HEK293 (cell line): ENCODE measurements at regions not wholly inside any gene's neighbourhood (a gene's known extent, or its start where the extent isn't known, plus 50 kb on each side); places are given as distances from the start of the nearest gene placed in this dataset.

Experiments
- HOXA7 ChIP-seq: sonication (generic); formaldehyde crosslinking; IDR thresholded peaks from 2 replicates; pipeline ENCODE4 v1.8.1; 2022; ENCODE audit warnings: missing genetic modification reagents, borderline replicate concordance
- TCF7L2 ChIP-seq: IDR thresholded peaks from 2 replicates; pipeline ENCODE4 v1.6.1; 2011; ENCODE audit warnings: low read depth, mild to moderate bottlenecking, inconsistent platforms, low read length, moderate library complexity, borderline replicate concordance
- ZNF140 ChIP-seq: fragments of 450-650 bp; formaldehyde crosslinking; IDR thresholded peaks from 2 replicates; pipeline ENCODE4 v1.5.1; 2016; ENCODE audit warnings: missing biosample characterization, missing genetic modification characterization
- ZNF404 ChIP-seq: fragments of 450-650 bp; formaldehyde crosslinking; IDR thresholded peaks from 2 replicates; pipeline ENCODE4 v1.5.1; 2017; ENCODE audit warnings: missing biosample characterization, missing genetic modification characterization
- TF ChIP-seq, protein P1 (sequence below): fragments of 450-650 bp; formaldehyde crosslinking; IDR thresholded peaks from 2 replicates; pipeline ENCODE4 v1.5.1; 2017; ENCODE audit warnings: missing biosample characterization, missing genetic modification characterization
- TF ChIP-seq, protein P2 (sequence below): fragments of 450-650 bp; formaldehyde crosslinking; IDR thresholded peaks from 2 replicates; pipeline ENCODE4 v1.5.1; 2016; ENCODE audit warnings: missing biosample characterization, missing genetic modification characterization
- TF ChIP-seq, protein P3 (sequence below): fragments of 450-650 bp; formaldehyde crosslinking; IDR thresholded peaks from 2 replicates; pipeline ENCODE4 v1.5.1; 2016; ENCODE audit warnings: missing biosample characterization, missing genetic modification characterization, low read depth

DNA sequence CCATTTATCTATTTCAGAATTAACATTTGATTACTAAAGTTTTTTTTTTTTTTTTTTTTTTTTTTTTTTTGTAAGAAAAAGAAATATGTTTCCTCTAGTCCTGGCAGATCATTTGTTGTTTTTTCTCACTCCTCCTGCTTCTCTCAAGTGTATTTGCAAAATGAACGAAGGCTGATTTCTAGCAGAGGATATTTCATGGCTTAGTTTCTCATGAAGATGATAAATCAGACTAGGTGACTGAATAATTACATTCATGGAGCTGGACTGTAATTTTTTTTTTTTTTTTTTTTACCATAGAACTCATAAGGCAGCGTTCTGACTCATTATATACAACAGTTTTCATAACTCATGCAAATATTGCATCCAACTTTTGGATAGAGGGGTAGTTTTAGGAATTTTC, 332.5 kb upstream of the SEMA6D start:
- no peak for TF ChIP-seq ZNF140 (tag by site-specific recombination)
- TF ChIP-seq, protein P1, sequence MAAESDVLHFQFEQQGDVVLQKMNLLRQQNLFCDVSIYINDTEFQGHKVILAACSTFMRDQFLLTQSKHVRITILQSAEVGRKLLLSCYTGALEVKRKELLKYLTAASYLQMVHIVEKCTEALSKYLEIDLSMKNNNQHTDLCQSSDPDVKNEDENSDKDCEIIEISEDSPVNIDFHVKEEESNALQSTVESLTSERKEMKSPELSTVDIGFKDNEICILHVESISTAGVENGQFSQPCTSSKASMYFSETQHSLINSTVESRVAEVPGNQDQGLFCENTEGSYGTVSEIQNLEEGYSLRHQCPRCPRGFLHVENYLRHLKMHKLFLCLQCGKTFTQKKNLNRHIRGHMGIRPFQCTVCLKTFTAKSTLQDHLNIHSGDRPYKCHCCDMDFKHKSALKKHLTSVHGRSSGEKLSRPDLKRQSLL (tag by site-specific recombination) = no peak
- TF ChIP-seq, protein P2, sequence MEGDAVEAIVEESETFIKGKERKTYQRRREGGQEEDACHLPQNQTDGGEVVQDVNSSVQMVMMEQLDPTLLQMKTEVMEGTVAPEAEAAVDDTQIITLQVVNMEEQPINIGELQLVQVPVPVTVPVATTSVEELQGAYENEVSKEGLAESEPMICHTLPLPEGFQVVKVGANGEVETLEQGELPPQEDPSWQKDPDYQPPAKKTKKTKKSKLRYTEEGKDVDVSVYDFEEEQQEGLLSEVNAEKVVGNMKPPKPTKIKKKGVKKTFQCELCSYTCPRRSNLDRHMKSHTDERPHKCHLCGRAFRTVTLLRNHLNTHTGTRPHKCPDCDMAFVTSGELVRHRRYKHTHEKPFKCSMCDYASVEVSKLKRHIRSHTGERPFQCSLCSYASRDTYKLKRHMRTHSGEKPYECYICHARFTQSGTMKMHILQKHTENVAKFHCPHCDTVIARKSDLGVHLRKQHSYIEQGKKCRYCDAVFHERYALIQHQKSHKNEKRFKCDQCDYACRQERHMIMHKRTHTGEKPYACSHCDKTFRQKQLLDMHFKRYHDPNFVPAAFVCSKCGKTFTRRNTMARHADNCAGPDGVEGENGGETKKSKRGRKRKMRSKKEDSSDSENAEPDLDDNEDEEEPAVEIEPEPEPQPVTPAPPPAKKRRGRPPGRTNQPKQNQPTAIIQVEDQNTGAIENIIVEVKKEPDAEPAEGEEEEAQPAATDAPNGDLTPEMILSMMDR (tag by site-specific recombination) = no peak
- TF ChIP-seq TCF7L2 = no peak
- TF ChIP-seq, protein P3, sequence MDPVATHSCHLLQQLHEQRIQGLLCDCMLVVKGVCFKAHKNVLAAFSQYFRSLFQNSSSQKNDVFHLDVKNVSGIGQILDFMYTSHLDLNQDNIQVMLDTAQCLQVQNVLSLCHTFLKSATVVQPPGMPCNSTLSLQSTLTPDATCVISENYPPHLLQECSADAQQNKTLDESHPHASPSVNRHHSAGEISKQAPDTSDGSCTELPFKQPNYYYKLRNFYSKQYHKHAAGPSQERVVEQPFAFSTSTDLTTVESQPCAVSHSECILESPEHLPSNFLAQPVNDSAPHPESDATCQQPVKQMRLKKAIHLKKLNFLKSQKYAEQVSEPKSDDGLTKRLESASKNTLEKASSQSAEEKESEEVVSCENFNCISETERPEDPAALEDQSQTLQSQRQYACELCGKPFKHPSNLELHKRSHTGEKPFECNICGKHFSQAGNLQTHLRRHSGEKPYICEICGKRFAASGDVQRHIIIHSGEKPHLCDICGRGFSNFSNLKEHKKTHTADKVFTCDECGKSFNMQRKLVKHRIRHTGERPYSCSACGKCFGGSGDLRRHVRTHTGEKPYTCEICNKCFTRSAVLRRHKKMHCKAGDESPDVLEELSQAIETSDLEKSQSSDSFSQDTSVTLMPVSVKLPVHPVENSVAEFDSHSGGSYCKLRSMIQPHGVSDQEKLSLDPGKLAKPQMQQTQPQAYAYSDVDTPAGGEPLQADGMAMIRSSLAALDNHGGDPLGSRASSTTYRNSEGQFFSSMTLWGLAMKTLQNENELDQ = no peak
- TF ChIP-seq HOXA7 (CRISPR knock-in tag) = no peak
- TF ChIP-seq ZNF404 (tag by site-specific recombination) = no peak
